Activated naive CD8-positive, alpha-beta T cell (primary cell): ENCODE measurements at regions not wholly inside any gene's neighbourhood (a gene's known extent, or its start where the extent isn't known, plus 50 kb on each side); places are given as distances from the start of the nearest gene placed in this dataset.

Experiments used
- H3K27ac Mint-ChIP-seq: one replicate; pipeline ENCODE4 v1.8.0; 2021; ENCODE audit warnings: mixed read lengths
- H3K27me3 Mint-ChIP-seq: one replicate; pipeline ENCODE4 v1.8.0; 2021; ENCODE audit warnings: mixed read lengths
- H3K36me3 Mint-ChIP-seq: one replicate; pipeline ENCODE4 v1.8.0; 2021; ENCODE audit warnings: mixed read lengths
- H3K4me1 Mint-ChIP-seq: one replicate; pipeline ENCODE4 v1.8.0; 2021; ENCODE audit warnings: low read depth, mixed read lengths
- H3K4me3 Mint-ChIP-seq: one replicate; pipeline ENCODE4 v1.8.0; 2021; ENCODE audit warnings: mild to moderate bottlenecking, mixed read lengths
- H3K9me3 Mint-ChIP-seq: one replicate; pipeline ENCODE4 v1.8.0; 2021; ENCODE audit warnings: low read depth, mixed read lengths

DNA sequence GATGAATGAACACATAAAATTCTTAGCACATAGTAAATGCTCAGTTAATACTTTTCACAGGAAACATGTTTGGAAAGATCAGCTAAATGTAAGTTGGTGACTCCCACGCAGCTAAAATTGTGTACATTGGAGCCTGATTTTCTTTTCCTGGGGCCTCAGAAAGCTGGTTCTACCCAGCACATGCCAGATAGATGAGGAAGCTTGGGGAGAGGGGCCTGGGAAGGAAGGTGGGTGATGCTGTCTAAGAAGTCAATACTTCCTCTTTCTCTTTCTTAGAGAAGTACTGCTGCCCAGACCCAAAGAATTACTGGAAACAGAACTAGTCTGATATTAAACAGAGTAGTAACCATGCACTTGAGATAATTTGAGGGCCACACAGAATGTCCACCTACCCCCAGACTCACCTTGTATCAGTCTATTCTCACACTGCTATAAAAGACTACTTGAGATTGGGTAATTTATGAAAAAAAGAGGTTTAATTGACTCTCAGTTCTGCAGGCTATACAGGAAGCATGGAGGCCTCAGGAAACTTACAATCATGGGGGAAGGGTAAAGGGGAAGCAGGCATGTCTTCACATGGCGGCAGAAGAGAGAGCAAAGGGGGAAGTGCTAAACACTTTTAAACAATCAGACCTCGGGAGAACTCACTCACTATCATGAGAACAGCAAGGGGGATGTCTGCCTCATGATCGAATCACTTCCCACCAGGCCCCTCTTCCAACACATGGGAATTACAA, 123.3 kb upstream of the MED13L start:
- Mint-ChIP-seq H3K27ac (no peak overlapping the region), H3K9me3 (peaks cover 9% of the 10 kb centered on the region), H3K4me3 (no peak overlapping the region), H3K36me3 (peaks cover 9% of the 10 kb centered on the region), H3K27me3 (no peaks in the 10 kb centered on the region), H3K4me1 (no peaks in the 10 kb centered on the region)

DNA sequence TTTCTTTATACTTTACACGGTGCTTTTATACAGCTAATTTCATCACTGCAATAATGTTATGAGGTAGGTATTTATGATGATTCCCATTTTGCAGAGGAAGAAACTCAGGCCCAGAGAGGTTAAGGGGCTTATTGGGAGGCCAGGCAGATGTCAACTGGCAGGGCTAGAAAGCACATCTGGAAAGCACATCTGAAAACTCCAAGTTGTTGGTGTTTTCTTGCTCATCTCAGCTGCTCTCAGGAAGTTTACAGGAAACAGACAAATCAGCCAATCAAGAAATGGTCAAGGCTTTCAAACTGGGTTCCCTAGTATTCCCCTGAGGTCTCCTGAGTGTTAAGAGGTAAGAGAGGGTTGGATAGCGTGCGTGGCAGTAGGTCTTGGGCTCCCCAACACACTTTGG, 124.1 kb upstream of the MED13L start:
- Mint-ChIP-seq H3K4me3 (no peak overlapping the region), H3K27ac (no peak overlapping the region), H3K27me3 (no peaks in the 10 kb centered on the region), H3K4me1 (no peaks in the 10 kb centered on the region), H3K9me3 (peaks cover 9% of the 10 kb centered on the region), H3K36me3 (peaks cover 9% of the 10 kb centered on the region)

DNA sequence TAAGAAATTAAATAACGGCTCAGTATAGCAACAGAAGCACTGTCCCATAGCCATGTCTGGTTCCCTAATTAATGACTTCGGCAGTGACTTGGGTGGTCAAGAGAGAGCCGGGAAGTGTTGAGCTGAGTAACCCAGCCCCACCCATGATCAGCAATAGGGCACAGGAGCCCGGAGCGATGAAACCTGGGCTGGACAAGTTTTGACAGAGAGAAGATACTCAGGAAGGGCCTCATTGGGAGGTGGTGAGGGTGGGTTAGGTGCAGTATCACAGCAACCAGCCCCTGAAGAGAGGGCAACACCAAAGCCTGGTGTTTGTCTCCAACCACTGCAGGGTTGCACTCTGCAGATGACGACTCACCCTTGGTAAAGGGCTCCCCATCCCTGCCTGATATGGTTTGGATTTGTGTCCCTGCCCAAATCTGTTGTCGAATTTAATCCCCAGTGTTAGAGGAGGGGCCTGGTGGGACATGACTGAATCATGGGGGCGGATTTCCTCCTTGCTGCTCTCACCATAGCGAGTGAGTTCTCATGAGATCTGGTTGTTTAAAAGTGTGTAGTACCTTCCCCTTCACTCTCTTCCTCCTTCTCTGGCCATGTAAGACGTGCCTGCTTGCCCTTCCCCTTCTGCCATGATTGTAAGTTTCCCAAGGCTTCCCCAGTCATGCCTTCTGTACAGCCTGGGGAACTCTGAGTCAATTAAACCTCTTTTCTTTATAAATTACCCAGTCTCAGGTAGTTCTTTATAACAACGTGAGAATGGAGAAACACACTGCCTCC, 124.9 kb upstream of the MED13L start:
- Mint-ChIP-seq H3K4me3 (no peak overlapping the region), H3K36me3 (peaks cover 9% of the 10 kb centered on the region), H3K27me3 (no peaks in the 10 kb centered on the region), H3K27ac (no peak overlapping the region), H3K9me3 (peaks cover 9% of the 10 kb centered on the region), H3K4me1 (peaks cover 3% of the 10 kb centered on the region)

DNA sequence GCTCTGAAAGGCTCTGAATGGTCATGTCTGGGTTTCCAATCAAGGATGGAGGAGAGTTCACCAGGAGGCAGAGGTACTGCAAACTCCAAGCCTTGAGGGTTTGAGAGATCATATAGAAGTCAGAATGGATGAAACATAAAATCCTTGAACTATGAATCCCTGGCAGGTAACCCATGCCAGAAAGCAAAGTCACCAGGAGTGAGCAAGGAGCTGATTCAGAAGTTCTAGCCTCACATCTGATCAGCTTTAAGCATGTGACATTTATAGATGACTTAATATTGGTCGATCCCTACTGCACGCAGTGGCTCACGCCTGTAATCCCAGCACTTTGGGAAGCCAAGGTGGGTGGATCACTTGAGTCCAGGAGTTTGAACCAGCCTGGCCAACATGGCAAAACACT, 126.1 kb upstream of the MED13L start:
- H3K4me1 Mint-ChIP-seq = peaks cover 5% of the 10 kb centered on the region
- H3K4me3 Mint-ChIP-seq = no peak overlapping the region
- H3K27ac Mint-ChIP-seq = no peak overlapping the region
- peaks cover 3% of the 10 kb centered on the region for H3K9me3 Mint-ChIP-seq
- H3K36me3 Mint-ChIP-seq = peaks cover 5% of the 10 kb centered on the region
- H3K27me3 Mint-ChIP-seq = no peaks in the 10 kb centered on the region

DNA sequence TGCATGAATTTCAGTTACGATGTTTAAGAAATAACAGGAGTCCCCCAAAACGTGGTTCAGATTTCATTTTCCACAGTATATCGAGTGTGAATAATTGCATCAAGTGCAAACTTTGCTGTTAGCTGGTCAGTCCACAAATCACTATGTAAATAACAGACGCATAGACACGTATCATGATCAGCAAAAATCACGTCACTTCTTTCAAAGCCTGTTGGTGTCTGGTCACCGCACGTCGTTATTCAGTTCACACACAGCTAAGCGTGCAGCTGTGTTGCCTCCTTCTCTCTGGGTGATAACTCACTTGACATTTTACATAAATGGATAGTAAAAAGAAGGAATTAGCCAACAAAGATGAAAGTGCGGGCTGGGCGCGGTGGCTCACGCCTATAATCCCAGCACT, 126.8 kb upstream of the MED13L start:
- Mint-ChIP-seq H3K4me3 (no peak overlapping the region), H3K27ac (no peak overlapping the region), H3K36me3 (peaks cover 2% of the 10 kb centered on the region), H3K27me3 (no peaks in the 10 kb centered on the region), H3K9me3 (no peaks in the 10 kb centered on the region), H3K4me1 (peaks cover 5% of the 10 kb centered on the region)

DNA sequence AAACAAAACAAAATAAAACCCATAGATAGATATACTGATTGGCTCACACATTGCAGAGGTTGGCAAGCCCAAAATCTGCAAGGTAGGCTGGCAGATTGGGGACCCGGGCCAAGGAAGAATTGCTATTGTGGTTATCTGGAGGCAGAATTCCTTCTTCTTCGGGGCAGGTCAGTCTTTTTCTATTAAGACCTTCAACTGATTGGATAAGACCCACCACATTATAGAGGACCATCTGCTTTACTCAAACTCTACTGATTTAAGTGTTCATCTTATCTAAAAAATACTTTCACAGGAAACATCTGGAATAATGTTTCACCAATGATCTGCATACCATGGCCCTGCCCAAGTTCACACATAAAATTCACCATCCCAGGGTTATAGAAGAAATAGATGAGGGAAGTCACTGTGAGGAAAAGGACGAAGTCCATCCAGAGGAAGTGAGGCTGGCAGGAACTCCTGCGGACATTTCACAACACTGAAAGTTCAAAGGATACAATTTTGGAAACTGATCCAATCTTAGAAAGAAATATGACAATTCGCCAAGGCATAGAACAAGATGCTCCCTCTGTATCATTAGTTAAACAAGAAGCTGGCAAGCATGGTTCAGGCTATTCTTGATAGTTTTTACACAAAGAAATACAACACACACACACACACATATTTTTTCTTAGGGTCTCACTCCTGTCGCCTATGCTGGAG, 127.6 kb upstream of the MED13L start:
- no peaks in the 10 kb centered on the region for H3K9me3 Mint-ChIP-seq
- H3K4me3 Mint-ChIP-seq = no peak overlapping the region
- H3K27ac Mint-ChIP-seq = no peak overlapping the region
- H3K36me3 Mint-ChIP-seq = peaks cover 2% of the 10 kb centered on the region
- no peaks in the 10 kb centered on the region for H3K27me3 Mint-ChIP-seq
- H3K4me1 Mint-ChIP-seq = peaks cover 5% of the 10 kb centered on the region

DNA sequence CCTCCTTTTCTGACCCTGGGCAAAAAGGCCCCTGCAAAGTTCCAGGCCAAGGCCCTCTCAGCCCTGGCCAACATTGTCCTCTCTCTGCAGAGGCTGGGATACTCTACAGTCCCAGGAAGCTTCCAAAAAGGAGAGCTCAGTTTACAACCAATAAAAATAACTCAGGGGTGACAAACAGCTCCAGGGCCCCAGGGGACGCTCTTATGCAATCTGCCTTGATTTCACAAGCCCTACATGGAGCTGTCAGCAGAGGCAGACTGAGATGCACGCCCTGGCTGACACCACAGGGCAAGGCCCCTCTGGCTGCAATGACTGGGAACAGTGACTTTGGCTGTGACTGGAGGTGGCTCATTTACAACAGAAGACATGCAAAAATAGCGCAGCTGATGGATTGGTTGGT, 129.0 kb upstream of the MED13L start:
- Mint-ChIP-seq H3K4me3 (no peak overlapping the region), H3K27me3 (no peaks in the 10 kb centered on the region), H3K9me3 (no peaks in the 10 kb centered on the region), H3K36me3 (no peaks in the 10 kb centered on the region), H3K4me1 (peaks cover 5% of the 10 kb centered on the region), H3K27ac (no peak overlapping the region)

DNA sequence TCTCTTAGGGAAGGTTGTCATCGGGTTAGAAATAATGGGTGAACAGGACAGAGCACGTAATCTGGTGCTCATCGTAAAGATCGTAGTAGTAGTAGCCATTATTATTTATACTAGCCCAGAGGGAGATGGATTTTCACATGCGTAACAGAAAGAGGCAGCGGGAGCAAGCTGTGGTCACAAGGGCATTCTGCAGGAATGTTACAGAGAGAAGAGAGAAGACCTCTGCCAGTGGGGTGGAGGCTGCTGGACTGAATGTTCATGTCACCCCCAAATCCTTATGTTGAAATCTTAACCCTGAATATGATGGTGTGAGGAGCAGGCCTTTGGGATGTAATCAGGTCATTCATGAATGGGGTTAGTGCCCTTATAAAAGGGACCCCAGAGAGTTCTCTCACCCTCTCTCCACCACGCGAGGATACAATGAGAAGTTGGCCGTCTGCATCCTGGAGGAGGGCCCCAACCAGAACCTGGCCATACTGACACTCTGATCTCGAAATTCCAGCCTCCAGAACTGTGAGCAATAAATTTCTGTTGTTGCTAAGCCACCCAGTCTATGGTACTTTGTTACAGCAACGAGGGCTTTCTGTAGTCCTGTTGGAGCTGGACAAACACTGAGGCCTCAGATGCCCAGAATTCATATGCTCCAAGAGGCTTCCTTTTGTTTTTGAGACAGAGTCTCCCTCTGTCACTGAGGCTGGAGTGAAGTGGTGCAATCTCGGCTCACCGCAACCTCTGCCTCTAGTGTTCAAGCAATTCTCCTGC, 131.2 kb upstream of the MED13L start:
- peaks cover 5% of the 10 kb centered on the region for H3K4me1 Mint-ChIP-seq
- no peaks in the 10 kb centered on the region for H3K27me3 Mint-ChIP-seq
- H3K4me3 Mint-ChIP-seq = no peak overlapping the region
- no peaks in the 10 kb centered on the region for H3K36me3 Mint-ChIP-seq
- no peak overlapping the region for H3K27ac Mint-ChIP-seq
- no peaks in the 10 kb centered on the region for H3K9me3 Mint-ChIP-seq

DNA sequence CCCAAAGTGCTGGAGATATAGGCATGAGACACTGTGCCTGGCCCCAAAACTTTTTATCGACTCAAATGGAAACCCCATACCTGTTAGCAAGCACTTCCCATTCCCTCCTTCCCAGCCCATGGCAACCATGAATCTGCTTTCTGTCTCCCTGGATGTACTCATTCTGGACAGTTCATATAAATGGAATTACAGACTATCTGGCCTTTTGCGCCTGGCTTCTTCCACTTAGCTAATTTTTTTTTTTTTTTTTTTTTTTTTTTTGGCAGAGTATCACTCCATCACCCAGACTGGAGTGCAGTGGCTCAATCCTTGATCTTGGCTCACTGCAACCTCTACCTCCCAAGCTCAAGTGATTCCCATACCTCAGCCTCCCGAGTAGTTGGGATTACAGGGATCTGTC, 134.5 kb upstream of the MED13L start:
- H3K27me3 Mint-ChIP-seq = no peaks in the 10 kb centered on the region
- no peaks in the 10 kb centered on the region for H3K36me3 Mint-ChIP-seq
- H3K4me1 Mint-ChIP-seq = peaks cover 5% of the 10 kb centered on the region
- H3K9me3 Mint-ChIP-seq = no peaks in the 10 kb centered on the region
- H3K27ac Mint-ChIP-seq = no peak overlapping the region
- H3K4me3 Mint-ChIP-seq = no peak overlapping the region

DNA sequence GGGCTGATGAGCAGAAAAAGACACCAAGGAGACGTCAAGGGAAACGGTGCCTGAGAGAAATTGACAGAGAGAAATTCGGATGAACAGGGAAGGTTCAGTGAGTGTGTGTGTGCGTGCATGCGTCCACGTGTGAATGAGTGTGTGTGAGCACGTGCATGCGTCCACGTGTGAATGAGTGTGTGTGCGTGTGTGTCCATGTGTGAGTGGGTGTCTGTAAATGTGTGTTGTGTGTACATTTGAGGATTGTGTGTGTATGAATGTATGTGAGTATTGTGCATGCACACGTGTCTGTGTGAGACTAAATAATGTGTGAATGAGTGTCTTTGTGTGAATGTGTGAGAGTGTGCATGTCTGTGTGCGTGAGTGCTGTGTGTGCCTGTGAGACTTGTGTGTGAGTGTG, 137.4 kb upstream of the MED13L start:
- no peaks in the 10 kb centered on the region for H3K27me3 Mint-ChIP-seq
- H3K4me1 Mint-ChIP-seq = no peaks in the 10 kb centered on the region
- no peak overlapping the region for H3K4me3 Mint-ChIP-seq
- no peaks in the 10 kb centered on the region for H3K36me3 Mint-ChIP-seq
- H3K9me3 Mint-ChIP-seq = no peaks in the 10 kb centered on the region
- H3K27ac Mint-ChIP-seq = no peak overlapping the region

DNA sequence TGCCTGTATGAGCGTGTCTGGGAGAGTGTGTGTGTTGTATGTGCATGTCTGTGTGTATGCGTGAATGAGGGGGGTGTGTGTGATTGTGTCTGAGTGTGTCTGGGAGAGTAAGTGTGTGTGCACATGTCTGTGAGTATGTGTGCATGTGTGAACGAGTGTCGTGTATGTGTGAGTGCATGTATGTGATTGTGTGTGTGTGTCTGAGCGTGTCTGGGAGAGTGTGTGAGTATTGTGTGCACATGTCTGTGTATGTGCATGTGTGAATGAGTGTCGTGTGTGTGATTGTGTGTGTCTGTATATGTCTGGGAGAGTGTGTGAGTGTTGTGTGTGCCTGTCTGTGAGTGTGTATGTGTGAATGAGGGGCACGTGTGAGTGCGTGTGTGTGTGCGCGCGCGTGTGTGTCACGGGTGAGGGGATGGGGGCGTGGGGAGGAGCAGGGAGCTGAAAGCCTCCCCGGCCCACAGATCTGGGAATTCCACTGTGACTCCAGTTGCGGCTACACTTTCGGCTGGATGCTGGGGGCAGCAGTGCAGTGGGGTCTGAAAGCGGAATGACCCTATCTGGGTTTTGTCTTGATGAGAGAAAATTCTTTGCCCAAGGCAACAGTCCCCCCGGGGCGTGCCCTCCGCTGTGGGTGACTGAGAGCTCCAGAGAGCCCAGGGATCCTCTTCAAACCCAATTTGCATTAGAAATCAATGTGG, 138.1 kb upstream of the MED13L start:
- no peaks in the 10 kb centered on the region for H3K27me3 Mint-ChIP-seq
- H3K36me3 Mint-ChIP-seq = no peaks in the 10 kb centered on the region
- H3K4me1 Mint-ChIP-seq = no peaks in the 10 kb centered on the region
- H3K9me3 Mint-ChIP-seq = no peaks in the 10 kb centered on the region
- no peak overlapping the region for H3K4me3 Mint-ChIP-seq
- H3K27ac Mint-ChIP-seq = no peak overlapping the region

DNA sequence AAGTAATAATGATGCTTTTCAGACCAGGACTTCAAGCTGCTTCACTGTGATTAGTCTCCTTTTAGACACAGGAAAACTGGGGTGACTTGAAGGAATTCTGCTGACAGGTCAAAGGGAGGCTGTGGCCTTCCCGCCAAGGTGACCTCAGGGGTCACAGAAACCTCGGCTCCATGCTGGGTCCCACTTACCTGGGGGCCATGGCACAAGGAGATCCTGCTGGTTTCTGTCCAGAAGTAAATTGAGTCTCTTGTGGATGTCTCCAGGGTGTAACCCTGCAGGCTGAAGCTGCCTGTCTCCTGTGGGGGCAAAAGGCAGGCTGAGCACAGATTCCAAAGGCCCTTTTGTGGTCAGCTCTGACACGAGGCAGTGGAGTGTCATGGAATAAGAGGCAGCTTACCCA, 138.7 kb upstream of the MED13L start:
- Mint-ChIP-seq H3K27ac (no peak overlapping the region), H3K4me1 (no peaks in the 10 kb centered on the region), H3K27me3 (no peaks in the 10 kb centered on the region), H3K9me3 (no peaks in the 10 kb centered on the region), H3K36me3 (no peaks in the 10 kb centered on the region), H3K4me3 (no peak overlapping the region)

DNA sequence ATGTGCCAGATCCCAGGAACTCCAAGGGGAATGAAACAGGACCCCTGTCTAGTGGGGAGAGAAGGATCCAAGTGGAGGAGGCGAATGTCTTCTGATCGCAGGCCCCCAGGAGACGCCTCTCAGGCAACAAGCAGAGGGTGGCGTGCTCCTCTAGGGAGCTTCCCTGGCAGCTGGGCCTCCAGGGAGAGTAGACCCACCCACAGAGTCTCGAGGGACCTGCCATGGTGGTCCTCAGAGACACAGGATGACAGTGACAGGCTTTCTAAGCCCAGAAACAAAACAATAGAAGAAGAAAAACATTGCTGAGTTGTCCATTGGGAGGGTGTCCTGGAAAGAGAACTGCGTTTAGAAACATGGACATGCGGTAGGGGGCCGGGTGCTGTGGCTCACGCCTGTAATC, 140.6 kb upstream of the MAP1LC3B2 start:
- Mint-ChIP-seq H3K4me3 (no peak overlapping the region), H3K36me3 (peaks cover 7% of the 10 kb centered on the region), H3K9me3 (peaks cover 7% of the 10 kb centered on the region), H3K27me3 (no peaks in the 10 kb centered on the region), H3K27ac (no peak overlapping the region), H3K4me1 (no peaks in the 10 kb centered on the region)

DNA sequence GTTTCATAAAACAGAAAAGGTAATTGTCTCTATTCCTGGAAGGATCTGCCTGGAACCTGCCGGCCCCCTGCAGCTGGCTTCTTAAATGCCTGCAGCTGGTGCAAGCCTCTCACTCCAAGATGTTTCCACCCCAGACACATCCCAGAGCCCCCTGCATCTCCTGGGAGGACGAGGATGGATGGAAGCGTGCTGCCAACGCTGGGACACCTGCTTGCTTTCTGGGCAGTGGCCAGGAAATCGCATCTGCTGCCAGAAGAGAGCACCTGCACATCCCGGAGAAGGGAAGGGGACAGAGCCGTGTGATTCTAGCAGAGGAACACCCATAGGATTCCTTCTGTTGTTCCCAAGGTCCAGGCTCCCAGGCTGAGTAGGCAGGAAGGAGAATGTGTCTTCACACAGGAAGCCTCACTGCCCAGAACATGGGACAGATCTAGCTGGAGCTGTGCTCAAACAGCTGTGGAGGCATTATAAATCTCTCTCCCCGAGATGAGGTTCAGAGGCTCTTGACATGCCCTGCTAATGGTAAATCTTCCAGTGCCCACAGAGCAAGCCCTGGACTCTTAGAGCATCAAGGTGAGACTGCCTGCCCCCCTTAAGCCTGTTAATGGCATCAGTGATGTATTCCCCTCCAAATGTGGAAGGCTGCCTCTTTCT, 138.8 kb upstream of the MAP1LC3B2 start:
- Mint-ChIP-seq H3K4me1 (no peaks in the 10 kb centered on the region), H3K4me3 (no peak overlapping the region), H3K9me3 (peaks cover 7% of the 10 kb centered on the region), H3K36me3 (peaks cover 7% of the 10 kb centered on the region), H3K27ac (no peak overlapping the region), H3K27me3 (no peaks in the 10 kb centered on the region)
